ENCODE measurements at regions not wholly inside any gene's neighbourhood (a gene's known extent, or its start where the extent isn't known, plus 50 kb on each side); places are given as distances from the start of the nearest gene placed in this dataset.

DNA sequence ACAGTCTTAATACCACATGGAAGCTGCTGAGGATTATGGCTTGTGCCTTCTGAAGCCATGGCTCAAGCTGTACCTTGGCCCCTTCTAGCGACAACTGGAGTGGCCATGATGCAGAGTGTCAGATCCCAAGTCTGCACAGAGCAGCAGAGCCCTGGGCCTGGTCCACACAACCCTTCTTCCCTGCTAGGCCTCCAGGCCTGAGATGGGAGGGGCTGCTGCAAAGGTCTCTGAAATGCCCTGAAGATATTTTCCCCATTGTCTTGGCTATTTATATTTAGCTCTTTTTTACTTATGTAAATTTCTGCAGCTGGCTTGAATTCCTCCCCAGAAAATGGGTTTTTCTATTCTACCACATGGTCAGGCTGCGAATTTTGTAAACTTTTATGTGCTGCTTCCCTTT lies 804.6 kb upstream of the ZWINT start:
- no peak for DNase-seq (ENCODE audit: low read depth)
- H3K4me3 ChIP-seq (ENCODE audit: low read depth, low read length): no peak overlapping the region
- TF ChIP-seq, protein P1, sequence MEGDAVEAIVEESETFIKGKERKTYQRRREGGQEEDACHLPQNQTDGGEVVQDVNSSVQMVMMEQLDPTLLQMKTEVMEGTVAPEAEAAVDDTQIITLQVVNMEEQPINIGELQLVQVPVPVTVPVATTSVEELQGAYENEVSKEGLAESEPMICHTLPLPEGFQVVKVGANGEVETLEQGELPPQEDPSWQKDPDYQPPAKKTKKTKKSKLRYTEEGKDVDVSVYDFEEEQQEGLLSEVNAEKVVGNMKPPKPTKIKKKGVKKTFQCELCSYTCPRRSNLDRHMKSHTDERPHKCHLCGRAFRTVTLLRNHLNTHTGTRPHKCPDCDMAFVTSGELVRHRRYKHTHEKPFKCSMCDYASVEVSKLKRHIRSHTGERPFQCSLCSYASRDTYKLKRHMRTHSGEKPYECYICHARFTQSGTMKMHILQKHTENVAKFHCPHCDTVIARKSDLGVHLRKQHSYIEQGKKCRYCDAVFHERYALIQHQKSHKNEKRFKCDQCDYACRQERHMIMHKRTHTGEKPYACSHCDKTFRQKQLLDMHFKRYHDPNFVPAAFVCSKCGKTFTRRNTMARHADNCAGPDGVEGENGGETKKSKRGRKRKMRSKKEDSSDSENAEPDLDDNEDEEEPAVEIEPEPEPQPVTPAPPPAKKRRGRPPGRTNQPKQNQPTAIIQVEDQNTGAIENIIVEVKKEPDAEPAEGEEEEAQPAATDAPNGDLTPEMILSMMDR (conservative IDR thresholded peaks at IDR 0.05; ENCODE audit: low read depth, low read length): no peak

- no peak overlapping the region for H3K4me3 ChIP-seq (ENCODE audit: low read depth, low read length)
- no peak for DNase-seq (ENCODE audit: low read depth)
- TF ChIP-seq, protein P1 (conservative IDR thresholded peaks at IDR 0.05; ENCODE audit: low read depth, low read length): no peak
Observed at GRCh38 chr10:57162231-57162630, 801.2 kb upstream of the ZWINT start.

GRCh38 chr10:57161157-57161556 lies 800.1 kb upstream of the ZWINT start:
- H3K4me3 ChIP-seq (ENCODE audit: low read depth, low read length): no peak overlapping the region
- DNase-seq (ENCODE audit: low read depth): no peak
- TF ChIP-seq, protein P1 (conservative IDR thresholded peaks at IDR 0.05; ENCODE audit: low read depth, low read length): no peak

DNA sequence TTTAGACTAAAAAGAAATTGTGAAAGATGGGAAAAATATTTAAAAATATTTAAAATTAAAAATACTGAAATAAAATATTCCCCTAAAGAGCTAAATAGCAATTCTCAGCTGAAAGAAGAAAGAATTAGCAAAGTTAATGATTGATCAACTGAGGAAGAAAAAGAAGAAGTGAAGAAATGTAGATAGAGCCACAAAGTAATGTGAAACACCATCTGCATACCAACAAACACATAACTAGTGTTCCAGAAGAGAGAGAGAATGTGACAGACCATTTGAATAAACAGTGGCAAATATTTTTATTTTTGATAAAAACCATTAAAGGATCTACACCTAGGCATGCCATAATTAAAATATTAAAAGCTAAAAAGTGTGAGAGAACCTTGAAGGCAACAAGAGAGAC lies 784.5 kb upstream of the ZWINT start:
- H3K4me3 ChIP-seq (ENCODE audit: low read depth, low read length): no peak overlapping the region
- DNase-seq (ENCODE audit: low read depth): no peak
- TF ChIP-seq, protein P1 (conservative IDR thresholded peaks at IDR 0.05; ENCODE audit: low read depth, low read length): no peak

GRCh38 chr10:57142925-57143576 lies 782.0 kb upstream of the ZWINT start:
- DNase-seq (ENCODE audit: low read depth): no peak
- TF ChIP-seq, protein P1 (conservative IDR thresholded peaks at IDR 0.05; ENCODE audit: low read depth, low read length): no peak

GRCh38 chr10:57141708-57142107 lies 780.6 kb upstream of the ZWINT start:
- no peak overlapping the region for H3K4me3 ChIP-seq (ENCODE audit: low read depth, low read length)
- TF ChIP-seq, protein P1 (conservative IDR thresholded peaks at IDR 0.05; ENCODE audit: low read depth, low read length): no peak
- DNase-seq (ENCODE audit: low read depth): no peak

More at GRCh38 chr10:57142925-57143576, 782.0 kb upstream of the ZWINT start:
- no peak overlapping the region for H3K4me3 ChIP-seq (ENCODE audit: low read depth, low read length)

DNA sequence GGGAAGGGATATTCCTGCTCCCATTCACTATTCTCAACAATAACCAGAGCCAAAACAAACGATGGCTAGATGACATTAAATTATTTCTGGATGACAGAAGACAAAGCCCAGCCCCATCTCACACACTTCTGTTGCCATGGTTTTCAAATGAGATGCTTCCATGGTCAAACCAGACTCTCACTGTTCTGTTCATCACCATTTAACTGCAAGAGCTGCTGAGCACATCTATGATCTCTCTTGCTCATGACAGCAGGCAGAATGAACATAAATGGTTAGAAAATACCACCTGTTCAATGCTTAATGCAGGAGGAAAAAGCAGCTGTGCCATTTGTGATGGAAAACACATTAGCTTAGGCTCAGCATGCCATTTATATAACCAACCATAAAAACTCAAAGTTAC lies 758.6 kb upstream of the ZWINT start:
- DNase-seq (ENCODE audit: low read depth): no peak
- TF ChIP-seq, protein P1 (conservative IDR thresholded peaks at IDR 0.05; ENCODE audit: low read depth, low read length): no peak
- H3K4me3 ChIP-seq (ENCODE audit: low read depth, low read length): no peak overlapping the region

Measured in choroid plexus epithelial cell (primary cell).